ENCODE measurements at regions not wholly inside any gene's neighbourhood (a gene's known extent, or its start where the extent isn't known, plus 50 kb on each side); places are given as distances from the start of the nearest gene placed in this dataset.

DNA sequence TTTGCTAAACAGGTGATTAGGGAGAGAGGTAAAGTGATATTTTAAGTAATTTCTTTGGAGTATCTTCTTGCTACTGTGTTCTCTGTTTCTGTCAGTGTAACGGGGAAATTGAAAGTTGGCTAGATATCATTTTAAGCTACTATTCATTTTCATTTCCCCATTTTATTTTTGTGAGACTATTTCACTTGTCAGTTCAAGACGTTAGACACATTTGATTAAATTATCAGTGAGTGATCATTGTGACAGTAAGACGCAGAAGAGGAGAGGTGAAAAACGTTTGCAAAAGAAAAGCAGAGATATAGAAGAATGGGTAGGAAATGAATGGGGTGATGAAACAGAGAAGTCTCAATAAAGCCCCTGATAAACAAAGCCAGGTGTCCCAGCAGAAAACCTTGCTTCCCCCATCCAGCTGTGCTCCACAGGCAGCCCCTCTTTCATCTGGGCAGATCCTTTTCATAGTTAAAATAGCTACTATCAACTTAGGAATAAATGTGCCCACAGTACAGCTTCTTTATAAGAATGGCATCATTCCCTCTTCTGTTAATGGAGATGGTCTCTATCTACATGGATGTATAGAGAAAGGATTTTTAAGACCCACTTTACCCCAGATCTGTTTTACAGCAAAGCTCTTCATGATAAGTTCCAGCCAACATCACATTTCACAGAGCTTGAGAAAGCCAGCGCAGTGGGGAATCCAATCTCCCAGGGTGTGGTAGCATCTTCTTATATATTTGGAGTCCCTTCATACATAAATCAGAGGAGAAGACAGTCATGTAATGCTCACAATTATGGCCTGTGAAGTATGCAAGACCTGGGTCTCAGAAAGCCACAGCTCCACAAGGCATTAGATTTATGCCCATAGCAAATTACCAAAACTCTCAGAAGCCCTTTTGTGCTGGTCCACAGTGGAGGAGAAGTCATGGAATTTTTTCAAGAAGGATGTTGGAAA lies 138.1 kb upstream of the ITGB1 start:
- no peak overlapping the region for H3K27ac ChIP-seq (ENCODE audit: low read length)
- intact Hi-C loops (cut with micrococcal nuclease) = no loop called here
- POLR2A ChIA-PET (ENCODE audit: unreplicated experiment) = interaction anchor here (0.5 kb wide), 1 partner anchor 411 kb away, joined by 10 read pairs; no protein-coding TSS in a partner anchor

GRCh38 chr10:33094263-33095051 lies 136.4 kb upstream of the ITGB1 start:
- no TSS peak for BruUV-seq (replicated peaks)
- ATAC-seq (no peak), DNase-seq (no peak)
- no peaks in the 10 kb centered on the region for H3F3A ChIP-seq (ENCODE audit: low read length, unreplicated experiment)
- H3K79me2 ChIP-seq (ENCODE audit: low read length) = no peaks in the 10 kb centered on the region
- H4K20me1 ChIP-seq (ENCODE audit: low read length) = no peaks in the 10 kb centered on the region
- intact Hi-C loops (cut with micrococcal nuclease) = no loop called here
- no peaks in the 10 kb centered on the region for H3K4me1 ChIP-seq (ENCODE audit: insufficient read depth, low read length)
- H3K4me2 ChIP-seq (ENCODE audit: low read length) = no peak overlapping the region
- H3K9ac ChIP-seq (ENCODE audit: low read length) = no peak overlapping the region
- H3K4me3 ChIP-seq (ENCODE audit: low read length) = no peak overlapping the region
- H3K9me3 ChIP-seq (ENCODE audit: low read length) = peaks cover 13% of the 10 kb centered on the region; the same call in 1 of the 2 replicates
- TF ChIP-seq EZH2 (IDR thresholded peaks at IDR 0.05; ENCODE audit: low read length, unreplicated experiment) = no peak
- TF ChIP-seq CTCF (conservative IDR thresholded peaks at IDR 0.05; ENCODE audit: low read depth, low read length) = no peak
- no peak for TF ChIP-seq EZH2phosphoT487 (IDR thresholded peaks at IDR 0.05; ENCODE audit: borderline replicate concordance, low read length)
- POLR2A ChIA-PET (ENCODE audit: unreplicated experiment) = no interaction called here
- no peak overlapping the region for H3K27ac ChIP-seq (ENCODE audit: low read length)
- no peaks in the 10 kb centered on the region for H3K9me2 ChIP-seq (replicated peaks; ENCODE audit: low read length)
- no peaks in the 10 kb centered on the region for H3K27me3 ChIP-seq (ENCODE audit: low read length)
- no peak overlapping the region for H2AFZ ChIP-seq (ENCODE audit: low read length)
- CTCF ChIA-PET = no interaction called here
- H3K36me3 ChIP-seq (ENCODE audit: low read depth, low read length) = peaks cover 12% of the 10 kb centered on the region; the same call in 1 of the 2 replicates

More for the DNA sequence above, 138.1 kb upstream of the ITGB1 start:
- Histone ChIP-seq H3K79me2 (ENCODE audit: low read length) (no peaks in the 10 kb centered on the region), H3K36me3 (ENCODE audit: low read depth, low read length) (peaks cover 12% of the 10 kb centered on the region; the same call in 1 of the 2 replicates), H2AFZ (ENCODE audit: low read length) (no peak overlapping the region), H3K4me1 (ENCODE audit: insufficient read depth, low read length) (no peaks in the 10 kb centered on the region), H3K4me3 (ENCODE audit: low read length) (no peak overlapping the region), H4K20me1 (ENCODE audit: low read length) (no peaks in the 10 kb centered on the region), H3K27me3 (ENCODE audit: low read length) (no peaks in the 10 kb centered on the region), H3K9me3 (ENCODE audit: low read length) (peaks cover 13% of the 10 kb centered on the region; the same call in 1 of the 2 replicates), H3K9ac (ENCODE audit: low read length) (no peak overlapping the region), H3K9me2 (replicated peaks; ENCODE audit: low read length) (no peaks in the 10 kb centered on the region), H3K4me2 (ENCODE audit: low read length) (no peak overlapping the region), H3F3A (ENCODE audit: low read length, unreplicated experiment) (no peaks in the 10 kb centered on the region)
- DNase-seq (no peak), ATAC-seq (no peak)
- CTCF ChIA-PET = no interaction called here
- no TSS peak for BruUV-seq (replicated peaks)
- TF ChIP-seq EZH2 (IDR thresholded peaks at IDR 0.05; ENCODE audit: low read length, unreplicated experiment) (no peak), EZH2phosphoT487 (IDR thresholded peaks at IDR 0.05; ENCODE audit: borderline replicate concordance, low read length) (no peak), CTCF (conservative IDR thresholded peaks at IDR 0.05; ENCODE audit: low read depth, low read length) (no peak)
